ENCODE measurements at regions not wholly inside any gene's neighbourhood (a gene's known extent, or its start where the extent isn't known, plus 50 kb on each side); places are given as distances from the start of the nearest gene placed in this dataset.
"Not testable (repeated sequence)": the region's sequence is repeated elsewhere in the genome, so short reads cannot be mapped to it uniquely, and the experiment has no call there.

- not testable (repeated sequence) for TF ChIP-seq MAFK (conservative IDR thresholded peaks at IDR 0.05 in 1 of 2, IDR thresholded peaks at IDR 0.05 in 1 of 2; ENCODE audit: low read length in 2 of 2); HBP1 (CRISPR knock-in tag; IDR thresholded peaks at IDR 0.05; ENCODE audit: low read depth); TEF (CRISPR knock-in tag; IDR thresholded peaks at IDR 0.05); EP300 (IDR thresholded peaks at IDR 0.05; ENCODE audit: low read depth in 2 of 2, low read length in 2 of 2); EP300 (CRISPR knock-in tag; IDR thresholded peaks at IDR 0.05; ENCODE audit: borderline replicate concordance); YY1 (IDR thresholded peaks at IDR 0.05; ENCODE audit: insufficient read depth, insufficient replicate concordance, low read depth, low read length)
Measured at GRCh38 chr21:8778323-8779085, 1742.9 kb upstream of the TPTE start.

Measured in HepG2 (cell line).